Activated B cell treated with CpG ODN at 0.5 μM for 24 hours (primary cell): ENCODE measurements at regions not wholly inside any gene's neighbourhood (a gene's known extent, or its start where the extent isn't known, plus 50 kb on each side); places are given as distances from the start of the nearest gene placed in this dataset.
A peak's percentile ranks its signal among the peaks of the same experiment; 100 is the strongest.

ENCODE experiments used
- ATAC-seq: fragments of 200-7000 bp; cut with Tn5 transposase; one replicate; pipeline ENCODE4 v1.10.0; 2021; ENCODE audit warnings: low read depth, mild to moderate bottlenecking, moderate library complexity
- CTCF ChIA-PET: fragments of 350-600 bp; sonication (Branson Sonifier 250); formaldehyde crosslinking; loops from one replicate; lab custom pipeline; 2021; ENCODE audit warnings: antibody characterized with exemption; lab: Charles Lee
- POLR2A ChIA-PET: fragments of 350-600 bp; sonication (Branson Sonifier 250); formaldehyde crosslinking; loops from one replicate; lab custom pipeline; 2021; ENCODE audit warnings: antibody characterized with exemption; lab: Charles Lee
- DNase-seq: peaks from one replicate; pipeline ENCODE4 v3.0.0; 2022
- H3K27ac Mint-ChIP-seq: one replicate; pipeline ENCODE4 v1.8.0; 2020; ENCODE audit warnings: mixed read lengths
- H3K27me3 Mint-ChIP-seq: one replicate; pipeline ENCODE4 v1.8.0; 2021; ENCODE audit warnings: mixed read lengths
- H3K36me3 Mint-ChIP-seq: one replicate; pipeline ENCODE4 v1.8.0; 2021; ENCODE audit warnings: low read depth, mixed read lengths
- H3K4me1 Mint-ChIP-seq: one replicate; pipeline ENCODE4 v1.8.0; 2021; ENCODE audit warnings: mixed read lengths
- H3K4me3 Mint-ChIP-seq: one replicate; pipeline ENCODE4 v1.8.0; 2020; ENCODE audit warnings: mild to moderate bottlenecking, mixed read lengths
- H3K9me3 Mint-ChIP-seq: one replicate; pipeline ENCODE4 v1.8.0; 2020; ENCODE audit warnings: mixed read lengths
- CTCF ChIP-seq: fragments of 200-600 bp; IDR thresholded peaks from one replicate; pipeline ENCODE4 v1.8.0; 2022; ENCODE audit warnings: antibody characterized with exemption, mild to moderate bottlenecking
- intact Hi-C: fragments of 100-400 bp; cut with micrococcal nuclease; formaldehyde crosslinking; loops from one replicate; pipeline ENCODE4 v1.15.1; 2024

DNA sequence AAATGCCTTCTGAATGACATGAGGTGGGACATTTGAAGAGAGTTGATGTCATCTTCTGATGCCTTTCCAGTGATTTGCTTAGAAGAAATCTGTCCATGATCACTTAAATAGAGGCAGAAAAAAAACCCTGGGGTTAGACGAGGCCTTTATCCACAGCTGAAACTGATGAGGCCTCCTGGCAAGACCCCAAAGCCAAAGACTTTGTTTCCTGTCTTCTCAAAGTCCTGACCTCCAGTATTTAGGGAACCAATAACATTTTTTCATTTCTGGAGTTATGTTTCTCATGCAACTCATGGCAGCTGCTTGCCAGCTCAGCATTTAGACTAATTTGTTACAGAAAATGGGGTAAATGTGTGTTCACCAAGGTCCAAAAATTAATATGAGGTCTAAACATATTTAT, 248.0 kb upstream of the PRDM1 start:
- DNase-seq (no peak), ATAC-seq (no peak)
- POLR2A ChIA-PET = no interaction called here
- Mint-ChIP-seq H3K4me1 (peaks cover 20% of the 10 kb centered on the region), H3K27ac (no peak overlapping the region), H3K36me3 (no peaks in the 10 kb centered on the region), H3K27me3 (no peaks in the 10 kb centered on the region), H3K9me3 (no peaks in the 10 kb centered on the region), H3K4me3 (no peak overlapping the region)
- intact Hi-C loops = loop anchor here (5.0 kb wide), 1 partner anchor 154 kb away; no protein-coding TSS in a partner anchor
- CTCF ChIA-PET = no interaction called here
- TF ChIP-seq CTCF = no peak

GRCh38 chr6:105836889-105837288, 249.2 kb upstream of the PRDM1 start:
- CTCF ChIA-PET = no interaction called here
- no peak for DNase-seq
- TF ChIP-seq CTCF = no peak
- Mint-ChIP-seq H3K27ac (peak overlapping the region; percentile 47), H3K27me3 (no peaks in the 10 kb centered on the region), H3K4me3 (no peak overlapping the region), H3K36me3 (no peaks in the 10 kb centered on the region), H3K4me1 (peaks cover 20% of the 10 kb centered on the region), H3K9me3 (no peaks in the 10 kb centered on the region)
- POLR2A ChIA-PET = no interaction called here
- intact Hi-C loops = loop anchor here (5.0 kb wide), 1 partner anchor 155 kb away; no protein-coding TSS in a partner anchor
- ATAC-seq = no peak

- Mint-ChIP-seq H3K27ac (peak overlapping the region; percentile 47), H3K36me3 (no peaks in the 10 kb centered on the region), H3K4me3 (no peak overlapping the region), H3K9me3 (no peaks in the 10 kb centered on the region), H3K4me1 (peaks cover 20% of the 10 kb centered on the region), H3K27me3 (no peaks in the 10 kb centered on the region)
- no peak for ATAC-seq
- ChIA-PET CTCF (interaction anchor here (2.0 kb wide), 1 partner anchor 387 kb away, joined by 7 read pairs; no protein-coding TSS in a partner anchor), POLR2A (no interaction called here)
- no peak for TF ChIP-seq CTCF
- no peak for DNase-seq
- intact Hi-C loops = loop anchor here (5.0 kb wide), 1 partner anchor 156 kb away; no protein-coding TSS in a partner anchor
These were observed 249.8 kb upstream of the PRDM1 start for GRCh38 chr6:105836379-105836778.

DNA sequence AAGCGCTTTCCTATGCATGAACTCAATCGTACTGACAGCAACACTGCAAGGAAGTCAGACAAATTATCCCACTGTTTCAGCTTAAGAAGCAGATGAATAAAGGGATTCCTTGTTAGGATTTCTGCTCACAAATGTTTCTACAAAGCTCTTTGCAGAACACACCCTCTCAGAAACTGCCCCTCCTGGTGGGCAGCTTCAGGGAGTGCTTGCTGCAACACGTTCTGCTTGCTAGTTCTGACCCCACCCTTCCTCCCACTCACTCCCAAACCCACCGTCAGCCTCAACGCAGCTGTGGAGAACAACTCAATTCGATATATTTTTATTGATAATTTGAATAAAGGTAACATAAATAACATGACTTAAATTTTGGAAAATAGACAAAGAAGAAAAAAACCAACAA, 250.8 kb upstream of the PRDM1 start:
- H3K4me3 Mint-ChIP-seq = no peak overlapping the region
- CTCF ChIA-PET = interaction anchor here (1.1 to 2.0 kb wide), 3 partner anchors 29 to 388 kb away, joined by 3 to 7 read pairs (median 3); no protein-coding TSS in a partner anchor
- H3K4me1 Mint-ChIP-seq = peaks cover 20% of the 10 kb centered on the region
- no peak for TF ChIP-seq CTCF
- H3K27ac Mint-ChIP-seq = no peak overlapping the region
- DNase-seq (no peak), ATAC-seq (peak; percentile 52)
- H3K9me3 Mint-ChIP-seq = no peaks in the 10 kb centered on the region
- POLR2A ChIA-PET = interaction anchor here (0.6 kb wide), 2 partner anchors 35 to 40 kb away, joined by 3 to 10 read pairs; no protein-coding TSS in a partner anchor
- H3K27me3 Mint-ChIP-seq = no peaks in the 10 kb centered on the region
- intact Hi-C loops = loop anchor here (5.0 kb wide), 1 partner anchor 157 kb away; no protein-coding TSS in a partner anchor
- H3K36me3 Mint-ChIP-seq = no peaks in the 10 kb centered on the region

DNA sequence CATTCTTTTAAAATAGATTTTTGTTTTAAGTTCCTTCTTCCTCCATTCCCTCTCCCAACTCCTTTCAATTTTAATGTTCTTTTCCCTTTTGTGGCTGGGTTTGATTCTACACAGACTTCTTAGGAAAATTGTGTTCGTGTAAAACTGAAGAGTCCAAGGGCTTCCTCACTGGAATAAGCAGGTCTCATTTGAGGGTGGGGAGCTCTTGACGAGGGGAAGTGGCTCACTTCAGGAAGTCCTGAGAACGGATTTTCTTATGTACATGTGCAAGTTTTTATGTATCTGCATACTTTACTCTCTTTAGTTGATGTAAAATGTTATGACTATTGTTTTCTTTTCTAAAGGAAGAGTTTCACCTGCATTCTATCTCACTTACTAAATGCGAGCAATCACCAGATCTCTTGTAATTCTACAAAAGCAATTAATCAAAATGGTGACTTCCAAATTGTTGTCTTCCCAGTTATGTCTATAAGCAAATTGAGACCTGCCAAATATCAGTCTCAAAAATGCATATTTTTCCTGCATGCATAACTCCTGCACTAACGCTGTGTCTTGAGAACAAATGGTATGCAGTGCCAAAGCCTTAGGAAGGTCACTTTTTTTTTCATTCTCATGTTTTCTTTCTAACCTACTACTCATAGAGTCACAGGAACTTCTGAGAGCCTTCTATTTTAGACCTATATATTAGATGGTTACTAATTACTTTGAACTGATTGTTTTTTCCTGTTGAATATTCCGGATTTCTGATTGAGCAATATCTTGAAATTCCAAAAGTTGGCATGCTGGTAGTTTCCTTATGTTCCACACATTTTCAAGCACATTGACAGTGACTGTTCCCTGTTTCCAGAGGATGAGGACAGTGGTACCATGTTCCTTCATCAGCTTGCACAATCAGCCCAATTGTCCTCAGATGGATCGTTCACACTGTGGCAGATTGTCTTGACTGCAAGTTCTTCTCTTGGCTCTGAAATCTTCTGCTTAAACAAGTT, 251.9 kb upstream of the PRDM1 start:
- POLR2A ChIA-PET = no interaction called here
- DNase-seq (no peak), ATAC-seq (no peak)
- intact Hi-C loops = no loop called here
- Mint-ChIP-seq H3K36me3 (no peaks in the 10 kb centered on the region), H3K4me1 (peaks cover 20% of the 10 kb centered on the region), H3K27ac (no peak overlapping the region), H3K4me3 (no peak overlapping the region), H3K9me3 (no peaks in the 10 kb centered on the region), H3K27me3 (no peaks in the 10 kb centered on the region)
- CTCF ChIA-PET = interaction anchor here (1.6 to 2.0 kb wide), 2 partner anchors 31 to 389 kb away, joined by 3 to 7 read pairs; no protein-coding TSS in a partner anchor
- TF ChIP-seq CTCF = no peak
